ENCODE measurements at regions not wholly inside any gene's neighbourhood (a gene's known extent, or its start where the extent isn't known, plus 50 kb on each side); places are given as distances from the start of the nearest gene placed in this dataset.

DNA sequence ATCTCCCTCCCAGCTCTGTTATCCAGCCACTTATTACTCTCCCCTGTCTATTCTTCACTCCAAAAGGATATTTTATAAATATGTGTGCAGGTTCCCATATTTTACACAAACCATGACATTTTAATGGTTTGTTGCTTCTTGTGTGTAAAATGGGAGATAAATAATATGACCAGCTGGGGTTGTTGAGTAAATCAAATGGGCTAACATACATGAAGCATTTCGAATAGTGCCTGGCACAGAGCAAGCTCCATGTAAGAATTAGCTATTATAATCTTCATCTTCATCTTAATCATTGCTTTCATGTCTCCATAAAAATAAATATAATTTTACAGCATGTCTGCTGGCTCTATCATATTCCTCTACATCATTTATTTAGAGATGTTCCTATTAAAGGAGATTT is 283.1 kb downstream of the RAD51AP2 start:
- no peak for DNase-seq
- Histone ChIP-seq H3K27ac (ENCODE audit: low read length) (no peak overlapping the region), H3K79me2 (ENCODE audit: low read length) (no peaks in the 10 kb centered on the region), H3F3A (ENCODE audit: insufficient read depth, low read length) (no peaks in the 10 kb centered on the region), H3K4me1 (ENCODE audit: low read length) (no peaks in the 10 kb centered on the region), H3K9ac (ENCODE audit: low read length) (no peak overlapping the region), H3K9me2 (replicated peaks; ENCODE audit: insufficient read depth, low read length) (no peaks in the 10 kb centered on the region), H3K9me3 (replicated peaks; ENCODE audit: insufficient read depth, low read length) (no peaks in the 10 kb centered on the region), H3K4me3 (ENCODE audit: low read length) (no peak overlapping the region), H3K4me2 (ENCODE audit: low read depth, low read length) (no peak overlapping the region), H4K20me1 (ENCODE audit: insufficient read depth, low read length) (no peaks in the 10 kb centered on the region), H3K36me3 (replicated peaks; ENCODE audit: insufficient read depth, low read length) (no peaks in the 10 kb centered on the region), H2AFZ (ENCODE audit: low read length) (no peak overlapping the region), H3K27me3 (replicated peaks; ENCODE audit: insufficient read depth, low read length) (no peaks in the 10 kb centered on the region)
- TF ChIP-seq EZH2 (optimal IDR thresholded peaks at IDR 0.05; ENCODE audit: low read depth, low read length) (no peak), EZH2phosphoT487 (IDR thresholded peaks at IDR 0.05; ENCODE audit: low read length) (no peak)
- TF ChIP-seq, protein P1, sequence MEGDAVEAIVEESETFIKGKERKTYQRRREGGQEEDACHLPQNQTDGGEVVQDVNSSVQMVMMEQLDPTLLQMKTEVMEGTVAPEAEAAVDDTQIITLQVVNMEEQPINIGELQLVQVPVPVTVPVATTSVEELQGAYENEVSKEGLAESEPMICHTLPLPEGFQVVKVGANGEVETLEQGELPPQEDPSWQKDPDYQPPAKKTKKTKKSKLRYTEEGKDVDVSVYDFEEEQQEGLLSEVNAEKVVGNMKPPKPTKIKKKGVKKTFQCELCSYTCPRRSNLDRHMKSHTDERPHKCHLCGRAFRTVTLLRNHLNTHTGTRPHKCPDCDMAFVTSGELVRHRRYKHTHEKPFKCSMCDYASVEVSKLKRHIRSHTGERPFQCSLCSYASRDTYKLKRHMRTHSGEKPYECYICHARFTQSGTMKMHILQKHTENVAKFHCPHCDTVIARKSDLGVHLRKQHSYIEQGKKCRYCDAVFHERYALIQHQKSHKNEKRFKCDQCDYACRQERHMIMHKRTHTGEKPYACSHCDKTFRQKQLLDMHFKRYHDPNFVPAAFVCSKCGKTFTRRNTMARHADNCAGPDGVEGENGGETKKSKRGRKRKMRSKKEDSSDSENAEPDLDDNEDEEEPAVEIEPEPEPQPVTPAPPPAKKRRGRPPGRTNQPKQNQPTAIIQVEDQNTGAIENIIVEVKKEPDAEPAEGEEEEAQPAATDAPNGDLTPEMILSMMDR (IDR thresholded peaks at IDR 0.05; ENCODE audit: low read length) = no peak

DNA sequence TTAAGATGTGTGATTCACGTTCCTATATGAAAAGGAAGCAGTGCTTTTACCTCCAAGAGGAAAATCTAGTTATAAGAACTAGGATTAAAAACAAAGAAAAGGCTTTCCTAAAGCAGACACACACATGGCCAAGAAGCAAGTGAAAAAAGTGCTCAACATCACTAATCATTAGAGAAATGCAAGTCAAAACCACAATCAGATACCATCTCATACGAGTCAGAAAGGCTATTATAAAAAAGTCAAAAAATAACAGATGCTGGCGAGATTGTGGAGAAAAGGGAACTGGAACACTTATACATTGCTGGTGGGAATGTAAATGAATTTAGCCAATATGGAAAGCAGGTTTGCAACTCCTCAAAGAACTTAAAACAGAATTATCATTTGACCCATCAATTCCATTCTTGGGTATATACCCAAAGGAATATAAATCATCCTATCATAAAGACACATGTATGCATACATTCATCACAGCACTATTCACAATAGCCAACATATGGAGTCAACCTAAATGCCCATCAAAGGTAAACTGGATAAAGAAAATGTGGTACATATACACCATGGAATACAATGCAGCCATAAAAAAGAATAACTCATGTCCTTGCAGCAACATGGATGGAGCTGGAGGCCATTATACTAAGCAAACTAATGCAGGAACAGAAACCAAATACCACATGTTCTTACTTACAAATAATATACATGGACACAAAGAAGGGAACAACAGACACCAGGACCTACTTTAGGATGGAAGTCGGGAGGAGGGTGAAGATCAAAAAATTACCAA is 285.3 kb downstream of the RAD51AP2 start:
- no peaks in the 10 kb centered on the region for H3F3A ChIP-seq (ENCODE audit: insufficient read depth, low read length)
- no peak overlapping the region for H3K4me3 ChIP-seq (ENCODE audit: low read length)
- no peaks in the 10 kb centered on the region for H3K9me3 ChIP-seq (replicated peaks; ENCODE audit: insufficient read depth, low read length)
- DNase-seq = no peak
- H2AFZ ChIP-seq (ENCODE audit: low read length) = no peak overlapping the region
- H3K9me2 ChIP-seq (replicated peaks; ENCODE audit: insufficient read depth, low read length) = no peaks in the 10 kb centered on the region
- H3K9ac ChIP-seq (ENCODE audit: low read length) = no peak overlapping the region
- H3K27me3 ChIP-seq (replicated peaks; ENCODE audit: insufficient read depth, low read length) = no peaks in the 10 kb centered on the region
- TF ChIP-seq EZH2phosphoT487 (IDR thresholded peaks at IDR 0.05; ENCODE audit: low read length) (no peak), EZH2 (optimal IDR thresholded peaks at IDR 0.05; ENCODE audit: low read depth, low read length) (no peak)
- TF ChIP-seq, protein P1 (IDR thresholded peaks at IDR 0.05; ENCODE audit: low read length) = no peak
- no peak overlapping the region for H3K4me2 ChIP-seq (ENCODE audit: low read depth, low read length)
- no peaks in the 10 kb centered on the region for H3K4me1 ChIP-seq (ENCODE audit: low read length)
- H3K79me2 ChIP-seq (ENCODE audit: low read length) = no peaks in the 10 kb centered on the region
- no peak overlapping the region for H3K27ac ChIP-seq (ENCODE audit: low read length)
- no peaks in the 10 kb centered on the region for H4K20me1 ChIP-seq (ENCODE audit: insufficient read depth, low read length)
- no peaks in the 10 kb centered on the region for H3K36me3 ChIP-seq (replicated peaks; ENCODE audit: insufficient read depth, low read length)

DNA sequence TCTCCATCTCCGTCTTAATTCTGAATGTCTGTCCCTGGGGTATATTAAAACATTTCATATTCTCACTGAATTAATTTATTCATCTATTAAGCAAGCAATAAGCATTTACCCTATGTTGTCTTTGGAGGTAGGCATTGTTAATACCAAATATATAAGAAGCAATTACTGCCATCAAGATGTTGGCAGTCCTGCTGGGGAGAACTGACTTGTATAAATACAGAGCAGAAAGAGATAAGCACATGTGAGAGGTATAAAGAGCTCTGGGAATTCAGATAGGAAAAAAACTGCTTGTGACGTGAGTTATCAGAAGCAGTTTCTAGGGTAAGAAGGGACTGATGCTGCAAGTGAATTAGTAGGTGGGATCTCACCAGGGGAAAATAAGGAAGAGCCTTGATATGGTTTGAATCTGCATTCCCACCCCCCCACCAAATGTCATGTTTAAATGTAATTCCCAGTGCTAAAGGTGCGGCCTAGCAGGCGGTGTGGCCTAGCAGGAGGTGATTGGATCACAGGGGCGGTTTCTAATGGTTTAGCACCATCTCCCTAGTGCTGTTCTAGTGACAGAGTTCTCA is 286.8 kb downstream of the RAD51AP2 start:
- Histone ChIP-seq H3K27ac (ENCODE audit: low read length) (no peak overlapping the region), H3K9me3 (replicated peaks; ENCODE audit: insufficient read depth, low read length) (no peaks in the 10 kb centered on the region), H3K27me3 (replicated peaks; ENCODE audit: insufficient read depth, low read length) (no peaks in the 10 kb centered on the region), H3F3A (ENCODE audit: insufficient read depth, low read length) (no peaks in the 10 kb centered on the region), H2AFZ (ENCODE audit: low read length) (no peak overlapping the region), H3K4me2 (ENCODE audit: low read depth, low read length) (no peak overlapping the region), H3K36me3 (replicated peaks; ENCODE audit: insufficient read depth, low read length) (no peaks in the 10 kb centered on the region), H4K20me1 (ENCODE audit: insufficient read depth, low read length) (no peaks in the 10 kb centered on the region), H3K9ac (ENCODE audit: low read length) (no peak overlapping the region), H3K9me2 (replicated peaks; ENCODE audit: insufficient read depth, low read length) (no peaks in the 10 kb centered on the region), H3K4me3 (ENCODE audit: low read length) (no peak overlapping the region), H3K4me1 (ENCODE audit: low read length) (no peaks in the 10 kb centered on the region), H3K79me2 (ENCODE audit: low read length) (no peaks in the 10 kb centered on the region)
- TF ChIP-seq, protein P1 (IDR thresholded peaks at IDR 0.05; ENCODE audit: low read length) = no peak
- TF ChIP-seq EZH2phosphoT487 (IDR thresholded peaks at IDR 0.05; ENCODE audit: low read length) = no peak
- TF ChIP-seq EZH2 (optimal IDR thresholded peaks at IDR 0.05; ENCODE audit: low read depth, low read length) = no peak
- no peak for DNase-seq
